HepG2 (cell line): ENCODE measurements at regions not wholly inside any gene's neighbourhood (a gene's known extent, or its start where the extent isn't known, plus 50 kb on each side); places are given as distances from the start of the nearest gene placed in this dataset.

ENCODE experiments used
- ATAC-seq: fragments of 200-7000 bp; cut with Tn5 transposase; 3 replicates; pipeline ENCODE4 v1.9.1; 2020; ENCODE audit warnings: mild to moderate bottlenecking, moderate library complexity
- BruUV-seq: library from RNA; stranded (reverse); fragments of 400-500 nt; replicated peaks from 2 replicates; lab custom pipeline; 2021; lab: Mats Ljungman, UMichigan
- CTCF ChIA-PET: fragments of 300-600 bp; formaldehyde crosslinking; extraction: SDS; loops from one replicate; lab custom pipeline; 2021; ENCODE audit warnings: low total read pairs, inconsistent platforms, low intra/inter-chr PET ratio; lab: Yijun Ruan, JAX
- POLR2A ChIA-PET: fragments of 350-600 bp; sonication (Branson Sonifier 250); formaldehyde crosslinking; loops from one replicate; lab custom pipeline; 2020; ENCODE audit warnings: antibody characterized with exemption, inconsistent platforms; lab: Yijun Ruan, JAX
- DNase-seq: peaks from one replicate; pipeline ENCODE4 v3.0.0-alpha.2; 2015; ENCODE audit warnings: low spot score
- FAIRE-seq: peaks from 3 replicates; lab custom pipeline; 2011; peaks lifted over from hg19 to GRCh38; lab: Jason Lieb, UNC
- H2AFZ ChIP-seq: one replicate; pipeline ENCODE4 v1.6.1; 2011; ENCODE audit warnings: low read length, inconsistent platforms
- H3K27ac ChIP-seq: fragments of 300-600 bp; 3 replicates; pipeline ENCODE4 v1.8.0; 2011; ENCODE audit warnings: mixed run types, mild to moderate bottlenecking, mixed read lengths, low read length, inconsistent platforms; ENCODE audit not compliant: insufficient read depth; ENCODE audit errors: extremely low read length
- H3K27me3 ChIP-seq, 2 experiments: fragments of 200-600 bp in 1 of 2; 2 replicates in 1 of 2; 3 replicates in 1 of 2; pipeline versions ENCODE4 v1.6.0 to v1.8.0; 2011; ENCODE audit warnings: low read length in 2 of 2, mild to moderate bottlenecking in 2 of 2, moderate library complexity in 2 of 2, inconsistent platforms in 1 of 2; ENCODE audit not compliant: insufficient read depth in 2 of 2, control insufficient read depth in 1 of 2
- H3K36me3 ChIP-seq, 2 experiments: fragments of 200-600 bp in 1 of 2; replicated peaks in 1 of 2; 2 replicates in 1 of 2; 3 replicates in 1 of 2; pipeline versions ENCODE4 v1.5.1 to v1.8.0; 2011; ENCODE audit warnings: low read length in 2 of 2, inconsistent platforms in 1 of 2; ENCODE audit not compliant: insufficient read depth in 2 of 2, control insufficient read depth in 1 of 2
- H3K4me1 ChIP-seq: 2 replicates; pipeline ENCODE4 v1.5.1; 2012; ENCODE audit warnings: low read length, inconsistent platforms; ENCODE audit not compliant: insufficient read depth
- H3K4me2 ChIP-seq: 2 replicates; pipeline ENCODE4 v1.6.0; 2011; ENCODE audit warnings: low read depth, low read length, inconsistent platforms
- H3K4me3 ChIP-seq, 3 experiments: fragments of 200-600 bp in 1 of 3; sonication (generic), shearing (Covaris generic) in 1 of 3; replicated peaks in 1 of 3; 2 replicates each; pipeline ENCODE4 v1.5.1; 2011 to 2016; ENCODE audit warnings: low read length in 3 of 3, inconsistent platforms in 2 of 3, low read depth in 2 of 3, mild to moderate bottlenecking in 2 of 3, control low read depth in 1 of 3, mixed read lengths in 1 of 3; ENCODE audit not compliant: insufficient read depth in 1 of 3
- H3K79me2 ChIP-seq: one replicate; pipeline ENCODE4 v1.6.1; 2011; ENCODE audit warnings: low read length, inconsistent platforms; ENCODE audit not compliant: insufficient read depth
- H3K9ac ChIP-seq: 2 replicates; pipeline ENCODE4 v1.6.0; 2011; ENCODE audit warnings: mild to moderate bottlenecking, low read depth, low read length, inconsistent platforms; ENCODE audit not compliant: insufficient read depth
- H3K9me3 ChIP-seq: 2 replicates; pipeline ENCODE4 v1.5.1; 2012; ENCODE audit warnings: mild to moderate bottlenecking, low read length
- H4K20me1 ChIP-seq: 2 replicates; pipeline ENCODE4 v1.6.0; 2011; ENCODE audit warnings: inconsistent platforms, mild to moderate bottlenecking, low read length, moderate library complexity; ENCODE audit not compliant: insufficient read depth
- ATAD3A ChIP-seq: sonication (generic); formaldehyde crosslinking; IDR thresholded peaks from 2 replicates; pipeline ENCODE4 v1.4.0; 2020; ENCODE audit warnings: missing genetic modification reagents
- FOSL1 ChIP-seq: sonication (generic); formaldehyde crosslinking; IDR thresholded peaks from 2 replicates; pipeline ENCODE4 v1.9.0; 2021; ENCODE audit warnings: missing genetic modification reagents, borderline replicate concordance
- GLI4 ChIP-seq: sonication (generic); formaldehyde crosslinking; IDR thresholded peaks from 2 replicates; pipeline ENCODE4 v1.5.1; 2020; ENCODE audit warnings: missing genetic modification reagents, mild to moderate bottlenecking, moderate library complexity, borderline replicate concordance
- HNRNPUL1 ChIP-seq: fragments of 200-400 bp; formaldehyde crosslinking; IDR thresholded peaks from 2 replicates; pipeline ENCODE4 v1.6.1; 2017; ENCODE audit warnings: low read depth, mild to moderate bottlenecking, low read length, moderate library complexity
- HOXA9 ChIP-seq: sonication (generic); formaldehyde crosslinking; IDR thresholded peaks from 2 replicates; pipeline ENCODE4 v1.8.1; 2022; ENCODE audit warnings: missing genetic modification reagents, mild to moderate bottlenecking, moderate library complexity, borderline replicate concordance
- MZF1 ChIP-seq: sonication (generic); formaldehyde crosslinking; IDR thresholded peaks from 2 replicates; pipeline ENCODE4 v1.8.1; 2023; ENCODE audit warnings: mild to moderate bottlenecking, missing genetic modification reagents, borderline replicate concordance
- POGK ChIP-seq: sonication (generic); formaldehyde crosslinking; conservative IDR thresholded peaks from 2 replicates; pipeline ENCODE4 v1.8.0; 2022; ENCODE audit warnings: mild to moderate bottlenecking, moderate library complexity, missing genetic modification reagents
- RXRA ChIP-seq: sonication (generic); formaldehyde crosslinking; IDR thresholded peaks from 2 replicates; pipeline ENCODE4 v1.5.1; 2020; ENCODE audit warnings: missing genetic modification reagents
- SMAD1 ChIP-seq: sonication (generic); formaldehyde crosslinking; IDR thresholded peaks from 2 replicates; pipeline ENCODE4 v1.4.0; 2020; ENCODE audit warnings: missing genetic modification reagents, low read depth, mild to moderate bottlenecking, borderline replicate concordance
- TBX2 ChIP-seq: sonication (generic); formaldehyde crosslinking; IDR thresholded peaks from 2 replicates; pipeline ENCODE4 v1.5.0; 2020; ENCODE audit warnings: missing genetic modification reagents, mild to moderate bottlenecking, borderline replicate concordance
- TOE1 ChIP-seq: sonication (generic); formaldehyde crosslinking; IDR thresholded peaks from 2 replicates; pipeline ENCODE4 v1.4.0; 2020; ENCODE audit warnings: mild to moderate bottlenecking, missing genetic modification reagents
- ZBTB42 ChIP-seq: sonication (generic); formaldehyde crosslinking; IDR thresholded peaks from 2 replicates; pipeline ENCODE4 v1.5.0; 2020; ENCODE audit warnings: mild to moderate bottlenecking, missing genetic modification reagents
- ZNF180 ChIP-seq: sonication (generic); formaldehyde crosslinking; IDR thresholded peaks from 2 replicates; pipeline ENCODE4 v1.4.0; 2020; ENCODE audit warnings: low read depth, missing genetic modification reagents, borderline replicate concordance
- ZNF234 ChIP-seq: sonication (generic); formaldehyde crosslinking; conservative IDR thresholded peaks from 2 replicates; pipeline ENCODE4 v1.5.1; 2020; ENCODE audit warnings: mild to moderate bottlenecking, missing genetic modification reagents
- ZNF558 ChIP-seq: sonication (generic); formaldehyde crosslinking; IDR thresholded peaks from 2 replicates; pipeline ENCODE4 v1.9.0; 2022; ENCODE audit warnings: mild to moderate bottlenecking, missing genetic modification reagents, borderline replicate concordance
- ZNF580 ChIP-seq: IDR thresholded peaks from 2 replicates; pipeline ENCODE4 v1.6.1; 2016; ENCODE audit warnings: low read depth, borderline replicate concordance
- ZNF616 ChIP-seq: sonication (generic); formaldehyde crosslinking; IDR thresholded peaks from 2 replicates; pipeline ENCODE4 v1.5.0; 2020; ENCODE audit warnings: low read depth, mild to moderate bottlenecking, missing genetic modification reagents
- ZNF709 ChIP-seq: sonication (generic); formaldehyde crosslinking; IDR thresholded peaks from 2 replicates; pipeline ENCODE4 v1.5.0; 2020; ENCODE audit warnings: mild to moderate bottlenecking, missing genetic modification reagents
- ZNF749 ChIP-seq: sonication (generic); formaldehyde crosslinking; IDR thresholded peaks from 2 replicates; pipeline ENCODE4 v1.8.0; 2022; ENCODE audit warnings: mild to moderate bottlenecking, missing genetic modification reagents, moderate library complexity, borderline replicate concordance
- ZSCAN31 ChIP-seq: sonication (generic); formaldehyde crosslinking; IDR thresholded peaks from 2 replicates; pipeline ENCODE4 v1.5.0; 2020; ENCODE audit warnings: low read depth, mild to moderate bottlenecking, missing genetic modification reagents
- WGBS: methylation state at CpG from one replicate; pipeline ENCODE4 v1.1.6; 2017; ENCODE audit warnings: low lambda C conversion rate; 5-methylcytosine and 5-hydroxymethylcytosine counted together
- in situ Hi-C: cut with HindIII; loops from 2 replicates; pipeline ENCODE4 v1.10.0; 2017; ENCODE audit warnings: low pct_unique_long_range_greater_than_20kb; ENCODE audit not compliant: extremely low pct_ligation_motif_present
- intact Hi-C: fragments of 100-400 bp; cut with micrococcal nuclease; formaldehyde crosslinking; loops from one replicate; pipeline ENCODE4 v1.10.0; 2022; ENCODE audit not compliant: unreplicated experiment

GRCh38 chr3:48088749-48089466 lies 72.7 kb upstream of the MAP4 start (continued):
- TF ChIP-seq ZNF580 (CRISPR knock-in tag) (peak; percentile 55; the same call in 1 of the 2 replicates), ZNF558 (CRISPR knock-in tag) (no peak), HNRNPUL1 (no peak), FOSL1 (peak; percentile 36; the same call in 1 of the 2 replicates), MZF1 (CRISPR knock-in tag) (0 out of 2 replicates have a peak, but pooled peaks have one; percentile 71), ZNF180 (no peak), ATAD3A (no peak)

- H4K20me1 ChIP-seq: peaks cover 13% of the 10 kb centered on the region; the same call in 1 of the 2 replicates
- peak overlapping the region; percentile 96 for H3K4me2 ChIP-seq
- H2AFZ ChIP-seq: no peak overlapping the region
- peak; percentile 36 for ATAC-seq
- peak overlapping the region; percentile 73 to 94 (median 88) for H3K4me3 ChIP-seq
- DNase-seq: no peak
- POLR2A ChIA-PET: interaction anchor here (0.7 to 3.0 kb wide), 17 partner anchors 9 to 263 kb away, joined by 3 to 17 read pairs (median 5); partner anchors contain the start of genes CDC25A and MAP4
- intact Hi-C loops (loop anchor here (2.0 to 5.0 kb wide), 2 partner anchors 47 to 64 kb away; no protein-coding TSS in a partner anchor), in situ Hi-C loops (no loop called here)
- H3K36me3 ChIP-seq: no peaks in the 10 kb centered on the region; a peak in 1 of 5 replicates
- H3K9ac ChIP-seq: peak overlapping the region; percentile 94
- CTCF ChIA-PET: no interaction called here
- no peak for FAIRE-seq
- peaks cover 46% of the 10 kb centered on the region for H3K79me2 ChIP-seq
- peaks cover 43% of the 10 kb centered on the region for H3K4me1 ChIP-seq
- H3K9me3 ChIP-seq: no peaks in the 10 kb centered on the region
- peak overlapping the region; percentile 93 for H3K27ac ChIP-seq
- H3K27me3 ChIP-seq: no peaks in the 10 kb centered on the region; a peak in 2 of 5 replicates
- BruUV-seq: no TSS peak
- 3% methylated on average over 17 of the region's 40 CpGs for WGBS
- TF ChIP-seq POGK (CRISPR knock-in tag) (0 out of 2 replicates have a peak, but pooled peaks have one; percentile 1), GLI4 (CRISPR knock-in tag) (0 out of 2 replicates have a peak, but pooled peaks have one; percentile 23), RXRA (no peak), ZNF749 (CRISPR knock-in tag) (0 out of 2 replicates have a peak, but pooled peaks have one; percentile 46), TOE1 (no peak), ZSCAN31 (CRISPR knock-in tag) (no peak), TBX2 (CRISPR knock-in tag) (no peak), ZNF234 (CRISPR knock-in tag) (peak; percentile 81; the same call in 1 of the 2 replicates), ZBTB42 (CRISPR knock-in tag) (peak; percentile 50; the same call in 1 of the 2 replicates), HOXA9 (0 out of 2 replicates have a peak, but pooled peaks have one; percentile 36), SMAD1 (CRISPR knock-in tag) (0 out of 2 replicates have a peak, but pooled peaks have one; percentile 54), ZNF616 (CRISPR knock-in tag) (0 out of 2 replicates have a peak, but pooled peaks have one; percentile 10), ZNF709 (CRISPR knock-in tag) (no peak)
Measured at GRCh38 chr3:48088056-48088748, 72.0 kb upstream of the MAP4 start.
